ENCODE measurements at regions not wholly inside any gene's neighbourhood (a gene's known extent, or its start where the extent isn't known, plus 50 kb on each side); places are given as distances from the start of the nearest gene placed in this dataset.

GRCh38 chr15:45759936-45760335 lies 125.1 kb downstream of the SQOR start:
- no peak for TF ChIP-seq CTCF (IDR thresholded peaks at IDR 0.05)
- TF ChIP-seq POLR2A (IDR thresholded peaks at IDR 0.05): no peak

Data from adrenal gland (tissue), 5 donors.